SW 1271 (cell line): ENCODE measurements at regions not wholly inside any gene's neighbourhood (a gene's known extent, or its start where the extent isn't known, plus 50 kb on each side); places are given as distances from the start of the nearest gene placed in this dataset.

Experiments used
- DNase-seq, 2 experiments: peaks; one replicate each; lab custom pipeline; 2025; lab: John Stamatoyannopoulos, UW

- DNase-seq, result no peak
These were observed 61.6 kb upstream of the MAP1B start for GRCh38 chr5:72045692-72046091.

DNA sequence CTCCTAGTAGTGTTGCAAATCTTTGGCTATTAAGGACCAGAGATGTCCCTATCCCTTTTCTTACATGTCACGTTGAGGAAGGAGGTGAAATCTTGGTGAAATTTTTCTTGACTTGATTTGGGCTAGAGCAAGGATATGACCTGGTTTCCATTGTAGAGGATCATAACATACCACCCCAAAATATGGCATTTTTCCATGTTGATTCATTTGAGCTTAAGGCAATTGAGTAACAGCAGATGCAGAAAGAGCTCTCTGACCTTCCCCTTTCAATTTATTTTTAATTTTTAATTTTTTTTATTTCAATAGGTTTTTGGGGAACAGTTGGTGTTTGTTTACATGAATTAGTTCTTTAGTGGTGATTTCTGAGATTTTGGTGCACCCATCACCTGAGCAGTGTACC, 61.2 kb upstream of the MAP1B start:
- no peak for DNase-seq

DNA sequence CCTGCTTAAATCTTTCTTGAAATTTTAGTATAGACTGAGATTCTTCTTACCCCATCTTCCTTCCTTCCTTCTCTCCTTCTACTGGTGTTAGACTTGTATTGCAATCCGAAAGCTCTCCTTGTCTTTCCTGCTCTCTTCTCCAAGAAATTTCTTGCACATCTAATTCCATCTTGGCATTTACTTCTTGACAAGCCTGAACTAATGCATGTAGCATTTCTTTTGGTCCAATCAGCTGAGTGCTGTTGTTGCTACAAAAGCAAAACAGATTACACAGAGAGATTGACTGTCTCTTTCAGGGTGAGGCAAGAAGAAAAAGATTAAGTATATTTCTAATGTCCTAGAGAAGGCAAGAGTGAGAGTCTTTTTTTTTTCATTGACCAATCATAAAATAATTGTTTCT, 51.6 kb upstream of the MAP1B start:
- DNase-seq, result no peak
